ENCODE measurements at regions not wholly inside any gene's neighbourhood (a gene's known extent, or its start where the extent isn't known, plus 50 kb on each side); places are given as distances from the start of the nearest gene placed in this dataset.

GRCh38 chr16:54341892-54342776, 55.5 kb upstream of the IRX3 start:
- no peak for DNase-seq (ENCODE audit: low read depth, low spot score)

- no peak for DNase-seq (ENCODE audit: low read depth, low spot score)
Observed at GRCh38 chr16:54340531-54340930, 53.9 kb upstream of the IRX3 start.

GRCh38 chr16:54336631-54337204, 50.1 kb upstream of the IRX3 start:
- no peak for DNase-seq (ENCODE audit: low read depth, low spot score)
